AG08396 (cell line): ENCODE measurements at regions not wholly inside any gene's neighbourhood (a gene's known extent, or its start where the extent isn't known, plus 50 kb on each side); places are given as distances from the start of the nearest gene placed in this dataset.
"Not testable (repeated sequence)": the region's sequence is repeated elsewhere in the genome, so short reads cannot be mapped to it uniquely, and the experiment has no call there.

ENCODE experiments used
- DNase-seq: peaks from one replicate; pipeline ENCODE4 v3.0.0; 2012; ENCODE audit warnings: low spot score, mixed read lengths

DNA sequence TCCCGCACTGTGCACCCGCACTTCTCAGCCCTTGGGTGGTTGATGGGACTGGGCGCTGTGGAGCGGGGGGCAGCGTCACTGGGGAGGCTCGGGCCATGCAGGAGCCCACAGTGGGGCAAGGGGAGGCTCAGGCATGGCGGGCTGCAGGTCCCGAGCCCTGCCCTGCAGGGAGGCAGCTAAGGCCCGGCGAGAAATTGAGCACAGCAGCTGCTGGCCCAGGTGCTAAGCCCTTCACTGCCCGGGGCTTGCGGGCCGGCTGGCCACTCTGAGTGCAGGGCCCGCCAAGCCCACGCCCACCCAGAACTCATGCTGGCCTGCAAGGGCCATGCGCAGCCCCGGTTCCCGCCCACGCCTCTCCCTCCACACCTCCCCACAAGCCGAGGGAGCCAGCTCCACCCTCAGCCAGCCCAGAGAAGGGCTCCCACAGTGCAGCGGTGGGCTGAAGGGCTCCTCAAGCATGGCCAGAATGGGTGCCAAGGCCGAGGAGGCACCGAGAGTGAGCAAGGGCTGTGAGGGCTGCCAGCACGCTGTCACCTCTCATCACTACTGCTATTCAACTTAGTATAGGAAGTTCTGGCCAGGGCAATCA lies 60.3 kb upstream of the FBXL17 start:
- not testable (repeated sequence) for DNase-seq

DNA sequence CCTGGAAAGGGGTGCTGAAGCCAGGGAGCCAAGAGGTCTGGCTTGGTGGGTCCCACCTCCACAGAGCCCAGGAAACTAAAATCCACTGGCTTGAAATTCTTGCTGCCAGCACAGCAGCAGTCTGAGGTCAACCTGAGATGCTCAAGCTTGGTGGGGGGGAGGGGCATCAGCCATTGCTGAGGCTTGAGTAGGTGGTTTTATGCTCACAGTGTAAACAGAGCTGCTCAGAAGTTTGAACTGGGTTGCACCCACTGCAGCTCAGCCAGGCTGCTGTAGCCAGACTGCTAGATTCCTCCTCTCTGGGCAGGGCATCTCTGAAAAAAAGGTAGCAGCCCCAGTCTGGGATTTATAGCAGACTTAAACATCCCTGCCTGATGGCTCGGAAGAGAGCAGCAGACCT lies 55.5 kb upstream of the FBXL17 start:
- no peak for DNase-seq

DNA sequence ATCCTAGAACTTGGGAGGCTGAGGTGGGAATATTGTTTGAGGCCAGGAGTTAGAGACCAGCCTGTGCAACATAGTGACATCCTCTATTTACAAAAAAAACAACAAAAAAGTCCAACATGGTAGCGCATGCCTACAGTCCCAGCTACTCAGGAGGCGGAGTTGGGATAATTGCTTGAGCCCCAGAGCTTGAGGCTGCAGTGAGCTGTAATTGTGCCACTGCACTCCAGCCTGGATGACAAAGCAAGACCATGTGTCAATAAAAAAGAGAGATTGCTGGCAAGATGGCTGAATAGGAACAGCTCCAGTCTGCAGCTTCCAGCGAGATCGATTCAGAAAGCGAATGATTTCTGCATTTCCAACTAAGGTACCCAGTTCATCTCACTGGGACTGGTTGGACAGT lies 54.8 kb upstream of the FBXL17 start:
- no peak for DNase-seq

DNA sequence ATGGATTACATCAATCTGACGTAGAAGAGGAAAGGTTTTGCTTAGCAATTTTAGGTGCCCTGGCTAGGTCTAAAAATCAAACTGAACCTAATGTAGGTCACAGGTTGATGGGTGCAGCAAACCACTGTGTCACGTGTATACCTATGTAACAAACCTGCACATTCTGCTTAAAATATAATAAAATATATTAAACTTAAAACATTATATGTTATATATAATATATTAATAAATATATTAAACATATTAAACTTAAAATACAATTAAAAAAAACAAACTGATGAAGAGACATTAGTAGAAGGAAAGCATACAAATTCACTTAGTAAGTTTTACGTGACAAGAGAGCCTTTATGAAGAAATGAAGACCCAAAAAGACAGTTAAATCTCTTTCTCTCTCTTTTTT lies 51.7 kb upstream of the FBXL17 start:
- no peak for DNase-seq

DNA sequence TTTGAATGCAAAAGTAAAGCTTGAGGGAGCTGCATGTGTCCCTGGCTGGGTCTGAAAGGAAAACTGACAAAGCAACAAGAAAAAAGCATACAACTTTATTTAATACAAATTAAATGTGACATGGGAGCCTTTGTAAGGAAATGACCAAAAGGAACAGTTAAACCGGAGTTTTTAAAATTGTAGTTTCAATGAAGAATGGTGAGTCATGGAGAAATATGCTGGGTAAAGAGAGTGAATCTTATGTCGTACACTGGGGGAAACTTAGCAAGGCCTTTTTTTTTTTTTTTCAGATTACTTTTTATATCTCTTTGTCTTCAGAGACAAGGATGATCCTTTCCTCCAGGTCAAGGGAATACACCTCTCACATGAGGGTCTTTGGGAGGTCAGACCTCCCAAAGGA lies 50.1 kb upstream of the FBXL17 start:
- peak; percentile 20 for DNase-seq
